GM23248 (cell line): ENCODE measurements at regions not wholly inside any gene's neighbourhood (a gene's known extent, or its start where the extent isn't known, plus 50 kb on each side); places are given as distances from the start of the nearest gene placed in this dataset.

Experiments
- EZH2 ChIP-seq: fragments of 200-600 bp; sonication (generic); IDR thresholded peaks from 2 replicates; pipeline ENCODE4 v1.6.1; 2018; ENCODE audit warnings: antibody characterized with exemption, mild to moderate bottlenecking; ENCODE audit not compliant: insufficient read depth, poor library complexity, severe bottlenecking
- EZH2phosphoT487 ChIP-seq: fragments of 200-600 bp; sonication (generic); IDR thresholded peaks from 2 replicates; pipeline ENCODE4 v1.6.1; 2018; ENCODE audit warnings: antibody characterized with exemption, moderate library complexity, mild to moderate bottlenecking, low read depth; ENCODE audit not compliant: insufficient read depth

- TF ChIP-seq EZH2 = no peak
- TF ChIP-seq EZH2phosphoT487 = no peak
Observed at GRCh38 chr7:366161-366803, 76.3 kb downstream of the FOXL3 start.
